SH-SY5Y (cell line): ENCODE measurements at regions not wholly inside any gene's neighbourhood (a gene's known extent, or its start where the extent isn't known, plus 50 kb on each side); places are given as distances from the start of the nearest gene placed in this dataset.

ENCODE experiments used
- GATA2 ChIP-seq: IDR thresholded peaks from 2 replicates; pipeline ENCODE4 v1.6.1; 2011; ENCODE audit warnings: mild to moderate bottlenecking, low read depth, low read length
- GATA3 ChIP-seq: IDR thresholded peaks from 2 replicates; pipeline ENCODE4 v1.6.1; 2011; ENCODE audit warnings: low read depth, mild to moderate bottlenecking, low read length, moderate library complexity

DNA sequence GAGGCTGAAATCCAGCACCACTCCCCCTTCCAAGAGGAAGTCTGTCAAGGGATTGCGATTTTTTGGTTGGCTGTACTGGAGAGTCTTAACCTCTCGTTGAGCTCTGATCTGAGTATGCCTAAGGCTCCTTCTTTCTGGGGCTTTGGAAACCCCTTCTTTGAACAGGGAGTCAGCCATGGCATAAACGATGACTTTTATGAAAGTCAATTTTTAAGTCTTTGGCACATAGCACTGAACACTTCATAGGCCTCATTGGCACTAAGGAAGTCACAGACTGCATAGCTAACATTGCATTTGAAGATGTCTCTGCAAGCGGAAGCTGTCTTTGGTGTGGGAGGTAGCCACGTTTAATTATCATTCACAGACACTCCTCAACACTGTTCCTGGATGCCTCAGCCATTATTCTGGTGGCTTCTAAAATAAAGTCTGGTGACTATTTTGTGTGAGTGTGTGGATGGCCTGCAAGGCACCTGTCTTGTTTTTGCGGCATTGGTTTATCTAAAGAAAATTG, 148.2 kb upstream of the NCK2 start:
- TF ChIP-seq GATA3: no peak
- no peak for TF ChIP-seq GATA2

DNA sequence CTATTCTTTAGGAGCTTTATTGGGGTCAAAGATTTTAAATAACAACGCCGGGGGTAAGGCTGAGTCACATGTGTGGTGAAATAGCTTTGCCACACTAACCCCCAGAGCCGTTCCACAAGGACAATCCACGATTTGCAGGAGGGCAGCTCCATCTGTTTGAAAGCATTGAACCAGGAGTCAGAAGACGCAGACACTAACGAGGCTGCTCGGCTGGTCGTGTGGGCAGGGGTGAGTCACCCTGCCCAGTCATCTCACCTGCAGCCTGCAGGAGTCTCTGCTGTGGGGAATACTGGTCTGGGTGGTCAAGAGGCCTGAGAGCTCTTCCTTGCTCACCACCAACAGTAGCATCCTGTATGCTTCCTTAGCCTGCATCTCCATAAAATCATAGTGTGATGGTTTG, 149.2 kb upstream of the NCK2 start:
- TF ChIP-seq GATA3 (no peak), GATA2 (no peak)

DNA sequence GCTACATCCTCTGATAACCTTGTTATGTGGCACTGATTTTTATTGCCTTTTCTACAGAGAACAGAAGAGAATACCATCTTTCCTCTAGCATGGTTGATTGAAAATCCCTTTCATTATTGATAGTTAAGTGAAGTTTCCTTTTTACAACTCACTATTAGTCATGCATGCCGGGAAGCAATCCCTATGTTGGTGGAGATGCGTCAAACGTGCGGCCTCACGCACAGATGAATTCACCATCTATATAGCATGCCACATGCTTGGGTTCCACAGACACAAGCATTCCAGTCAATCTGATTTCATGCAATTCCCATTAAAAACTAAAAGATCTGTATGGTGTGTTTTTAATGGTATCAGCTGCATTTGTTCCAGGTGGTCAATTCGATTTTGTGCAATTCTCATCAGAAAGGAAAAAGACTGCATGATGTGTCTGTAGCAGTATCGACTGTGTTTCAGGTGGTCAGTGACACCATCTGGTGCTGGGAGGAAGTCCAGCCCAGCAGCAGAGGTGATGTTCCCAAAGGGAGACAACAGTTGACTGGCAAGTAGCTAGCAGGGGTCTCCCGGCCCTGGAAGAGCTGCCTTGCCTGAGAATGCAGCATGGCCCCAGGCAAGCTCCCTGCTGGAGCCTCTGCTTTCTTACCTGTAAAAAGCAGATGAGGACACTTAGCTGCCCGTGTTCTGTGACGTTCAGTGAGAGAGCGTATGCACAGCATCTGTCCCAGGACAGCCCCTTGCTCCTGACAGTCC, 151.3 kb upstream of the NCK2 start:
- TF ChIP-seq GATA3: no peak
- TF ChIP-seq GATA2: no peak

DNA sequence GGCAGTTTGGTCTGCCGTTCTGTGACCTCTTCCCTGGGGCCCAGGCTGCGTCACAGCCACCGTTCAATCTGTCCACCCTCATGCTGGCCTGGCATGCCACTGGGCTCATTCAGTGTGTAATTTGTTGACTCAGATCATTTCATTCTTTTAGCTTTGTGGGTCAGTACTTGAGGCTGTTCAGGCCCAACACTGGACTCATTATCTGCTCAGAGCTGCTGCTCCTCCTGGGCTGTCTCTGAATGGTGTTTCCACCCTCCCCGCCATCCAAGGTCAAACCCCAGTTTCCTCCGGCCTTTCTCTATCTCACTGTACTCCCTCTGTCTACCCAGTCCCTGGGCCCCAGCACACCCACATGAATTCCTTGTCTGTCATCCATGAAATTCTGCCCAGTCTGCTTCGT, 152.4 kb upstream of the NCK2 start:
- TF ChIP-seq GATA3 (no peak), GATA2 (no peak)

DNA sequence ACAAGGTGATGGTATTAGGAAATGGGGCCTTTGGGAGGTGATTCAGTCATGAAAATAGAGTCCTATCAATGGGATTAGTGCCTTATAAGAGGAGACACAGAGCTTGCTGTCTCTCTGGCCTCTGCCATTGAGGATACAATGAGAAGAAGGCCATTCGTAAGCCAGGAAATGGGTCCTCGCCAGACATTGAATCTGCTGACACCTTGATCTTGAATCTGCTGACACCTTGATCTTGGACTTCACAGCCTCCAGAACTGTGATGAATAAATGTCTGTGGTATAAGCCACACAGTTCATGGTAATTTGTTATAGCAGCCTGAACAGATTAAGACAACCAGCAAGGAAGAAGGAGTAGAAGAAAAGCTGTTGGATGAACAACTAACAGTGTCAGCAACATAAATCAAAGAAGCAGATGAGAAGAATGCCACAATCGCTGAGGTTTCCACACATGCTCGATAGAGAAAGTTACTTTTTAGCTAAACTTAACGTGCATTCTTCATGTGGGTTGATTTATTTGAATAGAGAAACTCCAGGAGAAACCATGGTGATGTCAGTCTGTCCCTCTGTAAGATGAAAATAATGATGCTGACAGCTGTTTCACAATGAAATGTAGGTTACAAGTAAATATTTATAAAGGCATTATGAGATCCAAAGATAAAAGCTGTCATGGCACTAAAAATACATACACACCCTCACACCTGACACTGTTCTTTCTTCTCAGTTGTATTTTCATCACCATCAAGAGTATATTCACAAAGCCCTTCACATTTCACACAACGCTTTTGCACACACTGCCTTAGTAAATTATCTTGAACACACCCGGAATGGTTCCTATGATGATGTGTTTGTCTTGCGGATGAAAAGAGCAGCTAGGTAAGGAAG, 153.7 kb upstream of the NCK2 start:
- TF ChIP-seq GATA3 (no peak), GATA2 (no peak)

DNA sequence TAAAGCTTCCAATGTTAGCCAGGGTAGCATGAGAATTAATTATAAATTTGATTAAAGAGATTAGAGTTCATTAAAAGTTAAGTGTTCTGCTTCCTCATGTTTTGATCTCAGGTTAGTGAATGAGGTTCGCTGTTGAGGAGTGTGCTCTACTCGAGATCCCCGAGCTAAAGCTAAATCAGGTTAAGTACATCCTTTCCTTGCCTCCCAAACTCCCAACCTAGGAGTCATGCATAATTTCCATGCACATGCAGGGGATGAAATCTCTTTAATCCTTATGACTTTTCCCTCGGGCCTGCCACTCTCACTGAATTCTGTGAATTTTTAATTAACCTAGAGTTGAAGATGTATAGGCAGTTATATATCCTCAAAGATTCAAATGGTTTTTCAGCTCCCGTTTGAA, 156.1 kb upstream of the NCK2 start:
- TF ChIP-seq GATA3 (no peak), GATA2 (no peak)

DNA sequence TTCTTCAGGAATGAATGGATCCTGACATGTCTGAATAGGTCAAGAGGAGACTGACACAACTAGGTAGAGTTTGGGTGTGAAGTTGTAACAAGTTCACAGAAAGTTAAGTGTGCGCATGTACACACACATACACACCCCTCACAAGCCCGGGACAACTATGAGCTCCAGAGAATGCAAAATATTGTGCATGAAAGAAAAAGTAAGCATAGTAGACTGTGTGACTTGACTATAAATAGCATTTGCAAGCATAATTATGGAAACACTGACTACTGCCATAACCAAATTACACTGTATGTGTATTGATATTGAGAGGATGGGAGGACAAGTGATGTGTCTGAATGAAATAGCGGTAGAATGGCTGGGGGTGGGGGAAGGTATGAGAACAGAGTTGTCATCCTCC, 157.1 kb upstream of the NCK2 start:
- TF ChIP-seq GATA2 (no peak), GATA3 (no peak)

DNA sequence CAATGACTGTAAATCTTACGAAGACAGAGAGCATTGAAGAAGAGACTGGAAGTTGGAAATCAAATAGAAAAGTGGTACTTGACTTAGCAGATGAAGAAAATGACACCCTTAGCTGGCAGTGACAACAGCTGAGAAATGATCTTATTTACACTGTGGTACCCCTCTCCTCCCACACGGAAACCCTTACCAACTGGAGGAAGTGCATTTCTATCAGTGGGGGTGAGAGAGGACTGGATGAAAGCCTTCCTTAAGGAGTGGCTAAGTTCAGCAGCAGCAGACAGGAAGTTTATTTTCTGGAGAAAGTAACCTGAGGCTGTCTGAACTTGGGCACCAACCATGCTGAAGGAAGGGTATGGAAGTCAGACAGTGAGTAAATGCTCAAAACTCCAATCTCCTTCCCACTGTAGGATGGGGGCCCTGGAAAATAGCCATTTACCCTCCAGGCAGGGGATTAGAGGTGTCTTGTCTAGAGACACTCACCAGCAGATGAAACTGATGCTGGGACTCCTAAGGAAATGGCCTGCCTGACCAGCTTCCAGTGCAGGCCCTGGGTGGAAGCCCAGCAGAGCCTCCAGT, 160.2 kb upstream of the NCK2 start:
- TF ChIP-seq GATA2 (no peak), GATA3 (no peak)

DNA sequence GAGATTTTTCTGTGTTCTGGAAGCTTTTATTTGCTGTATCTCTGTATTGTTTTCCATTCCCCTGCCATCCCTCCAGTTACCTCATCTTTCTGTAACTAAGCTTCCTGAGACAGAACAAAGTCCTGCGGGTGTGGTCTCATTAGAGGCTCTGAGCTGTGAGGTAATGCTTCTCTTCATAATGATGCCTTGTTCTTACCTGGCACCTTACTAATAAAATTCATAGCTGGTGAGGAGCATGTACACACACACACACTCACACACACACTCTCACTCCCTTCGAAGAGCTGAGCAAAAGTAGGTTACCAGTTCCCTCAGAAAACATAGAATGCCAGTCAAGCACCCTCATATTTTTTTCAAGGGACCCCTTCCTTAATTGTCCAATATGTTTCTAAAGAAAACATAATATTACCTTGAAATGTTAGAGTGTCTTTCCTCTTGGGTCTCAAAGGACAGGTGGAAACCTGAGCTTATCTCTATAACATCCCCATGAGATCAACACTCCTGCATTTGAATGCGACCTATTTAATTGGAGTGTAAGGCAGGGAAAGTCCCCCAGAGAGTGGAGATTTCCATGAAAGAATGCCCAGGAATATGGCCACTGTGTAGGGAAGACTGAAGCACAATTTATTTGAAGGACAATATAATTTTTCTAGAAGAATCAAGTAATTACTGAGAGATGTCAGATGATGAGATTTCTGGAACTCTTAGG, 161.6 kb upstream of the NCK2 start:
- TF ChIP-seq GATA3: no peak
- no peak for TF ChIP-seq GATA2

DNA sequence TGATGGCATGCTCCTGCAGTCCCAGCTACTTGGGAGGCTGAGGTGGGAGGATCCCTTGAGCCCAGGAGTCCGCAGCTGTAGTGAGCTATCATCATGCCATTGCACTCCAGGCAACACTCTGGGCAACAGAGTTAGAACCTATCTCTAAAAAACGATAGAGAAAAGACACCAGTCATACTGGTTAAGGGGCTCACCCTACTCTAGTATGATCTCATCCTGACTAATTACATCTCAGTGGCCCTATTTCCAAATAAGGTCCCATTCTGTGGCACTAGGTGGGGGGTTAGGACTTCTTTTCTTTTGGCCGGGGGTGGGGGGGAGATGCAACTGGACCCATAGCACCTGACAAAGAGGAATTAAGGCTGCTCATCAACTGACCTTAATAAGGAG, 163.2 kb upstream of the NCK2 start:
- TF ChIP-seq GATA3: no peak
- no peak for TF ChIP-seq GATA2

DNA sequence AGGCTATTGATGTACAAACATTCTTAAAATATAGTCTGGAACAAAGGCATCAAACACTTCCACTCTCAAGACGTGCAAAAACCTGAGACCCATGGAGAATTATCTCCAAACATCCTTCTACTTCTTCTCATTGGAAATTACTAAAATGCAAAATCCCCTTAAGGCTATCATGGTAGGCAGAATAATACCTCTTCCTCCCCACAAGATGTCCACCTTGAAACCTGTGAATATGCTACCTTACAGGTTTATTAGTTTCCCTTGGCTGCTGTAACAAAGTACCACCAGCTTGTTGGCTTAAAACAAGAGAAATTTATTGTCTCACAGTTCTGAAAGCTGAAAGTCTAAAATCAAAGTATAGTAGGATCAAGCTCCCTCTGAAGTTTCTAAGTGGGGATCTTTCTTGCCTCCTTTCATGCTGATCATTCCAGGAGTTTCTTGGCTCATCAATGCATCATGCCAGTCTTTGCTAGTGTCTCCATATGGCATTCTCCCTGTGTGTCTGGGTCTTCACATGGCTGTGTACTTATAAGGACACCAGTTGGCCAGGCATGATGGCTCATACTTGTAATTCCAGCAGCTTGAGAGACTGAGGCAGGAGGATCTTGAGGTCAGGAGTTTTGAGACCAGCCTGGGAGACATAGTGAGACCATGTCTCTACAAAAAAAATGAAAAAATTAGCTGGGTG, 163.7 kb upstream of the NCK2 start:
- TF ChIP-seq GATA2 (no peak), GATA3 (no peak)

DNA sequence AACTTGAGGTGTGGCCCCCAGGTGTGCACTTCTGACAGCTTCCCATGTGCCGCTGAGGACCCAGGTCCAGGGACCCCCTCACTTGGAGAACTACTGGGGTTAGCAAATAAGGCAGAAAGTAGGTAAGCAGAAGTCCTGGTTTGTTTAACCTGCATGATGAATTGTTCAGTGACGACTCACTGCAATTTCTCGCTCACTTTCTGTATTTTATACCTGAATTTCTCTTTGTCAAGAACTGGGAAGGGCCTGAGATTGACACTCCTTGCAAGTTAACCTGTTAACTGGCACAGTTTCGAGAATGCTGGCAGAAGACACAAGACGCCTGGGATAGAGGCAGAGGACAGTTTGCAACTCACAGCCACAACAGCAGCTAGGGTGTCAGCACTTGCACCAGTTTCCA, 164.5 kb upstream of the NCK2 start:
- no peak for TF ChIP-seq GATA2
- TF ChIP-seq GATA3: no peak

DNA sequence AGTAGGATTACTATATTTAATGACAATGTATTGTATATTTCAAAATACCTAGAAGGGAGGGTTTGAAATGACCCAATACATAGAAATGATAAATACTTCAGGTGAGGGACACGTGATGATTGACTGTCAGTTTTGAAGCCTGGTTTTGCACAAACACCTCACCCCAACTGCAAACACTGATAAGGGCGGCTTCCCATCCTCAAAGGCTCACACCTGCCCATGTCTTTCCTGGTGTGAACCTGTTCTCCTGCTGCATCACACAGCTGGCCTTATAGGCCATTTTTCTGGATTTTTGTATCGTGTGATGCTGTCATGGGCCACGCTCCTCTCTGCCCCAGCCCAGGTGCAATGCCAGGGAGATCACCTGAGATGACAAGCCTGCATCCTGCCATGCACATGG, 166.5 kb upstream of the NCK2 start:
- TF ChIP-seq GATA3: no peak
- TF ChIP-seq GATA2: no peak

DNA sequence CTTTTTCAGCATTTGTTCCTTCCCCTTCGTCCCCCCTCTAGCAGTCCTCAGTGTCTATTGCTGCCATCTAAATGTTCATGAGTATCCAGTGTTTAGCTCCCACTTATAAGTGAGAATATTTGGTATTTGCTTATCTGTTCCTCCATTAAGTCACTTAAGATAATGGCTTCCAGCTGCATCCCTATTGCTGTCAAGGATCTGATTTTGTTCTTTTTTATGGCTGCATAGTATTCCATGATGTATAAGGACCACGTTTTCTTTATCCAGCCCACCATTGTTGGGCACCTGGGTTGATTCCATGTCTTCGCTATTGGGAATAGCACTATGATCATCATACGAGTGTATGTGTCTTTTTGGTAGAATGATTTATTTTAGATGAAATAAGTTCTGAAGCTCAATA, 166.9 kb upstream of the NCK2 start:
- TF ChIP-seq GATA3: no peak
- TF ChIP-seq GATA2: no peak
